OCI-LY7 (cell line): ENCODE measurements at regions not wholly inside any gene's neighbourhood (a gene's known extent, or its start where the extent isn't known, plus 50 kb on each side); places are given as distances from the start of the nearest gene placed in this dataset.

Experiments used
- BruUV-seq: library from RNA; stranded (reverse); fragments of 400-500 nt; replicated peaks from 2 replicates; lab custom pipeline; 2021; lab: Mats Ljungman, UMichigan
- CTCF ChIA-PET: fragments of 300-600 bp; sonication (Branson Sonifier 250); formaldehyde crosslinking; loops from one replicate; lab custom pipeline; 2022; ENCODE audit warnings: antibody characterized with exemption; ENCODE audit not compliant: unreplicated experiment; lab: Charles Lee
- POLR2A ChIA-PET: fragments of 300-600 bp; sonication (Branson Sonifier 250); formaldehyde crosslinking; loops from one replicate; lab custom pipeline; 2022; ENCODE audit warnings: antibody characterized with exemption; lab: Charles Lee
- DNase-seq: peaks from one replicate; pipeline ENCODE4 v3.0.0-alpha.2; 2015; ENCODE audit warnings: low spot score
- H2AFZ ChIP-seq: fragments of 200-600 bp; sonication (generic), shearing (Covaris generic); 2 replicates; pipeline ENCODE4 v1.6.1; 2014; ENCODE audit warnings: mild to moderate bottlenecking, antibody characterized with exemption, low read length, moderate library complexity
- H3K27ac ChIP-seq: fragments of 200-600 bp; sonication (generic); 2 replicates; pipeline ENCODE4 v1.5.1; 2014; ENCODE audit warnings: mixed run types, low read depth, mild to moderate bottlenecking, moderate library complexity, low read length, inconsistent platforms; ENCODE audit not compliant: poor library complexity, severe bottlenecking
- H3K36me3 ChIP-seq: fragments of 200-600 bp; sonication (generic); 2 replicates; pipeline ENCODE4 v1.6.1; 2014; ENCODE audit warnings: mild to moderate bottlenecking, antibody characterized with exemption, low read length, moderate library complexity, mixed read lengths; ENCODE audit not compliant: insufficient read depth
- H3K4me1 ChIP-seq: fragments of 200-600 bp; sonication (generic); 2 replicates; pipeline ENCODE4 v1.5.1; 2014; ENCODE audit warnings: mild to moderate bottlenecking, low read length; ENCODE audit not compliant: insufficient read depth, poor library complexity, severe bottlenecking
- H3K4me2 ChIP-seq: fragments of 200-600 bp; sonication (generic); 2 replicates; pipeline ENCODE4 v1.6.1; 2014; ENCODE audit warnings: mild to moderate bottlenecking, low read length
- H3K4me3 ChIP-seq: fragments of 200-600 bp; sonication (generic); 2 replicates; pipeline ENCODE4 v1.5.1; 2014; ENCODE audit warnings: mild to moderate bottlenecking, low read depth, low read length; ENCODE audit not compliant: poor library complexity, severe bottlenecking
- H3K79me2 ChIP-seq: fragments of 200-600 bp; sonication (generic); 2 replicates; pipeline ENCODE4 v1.6.1; 2016; ENCODE audit warnings: low read depth, mild to moderate bottlenecking, low read length, moderate library complexity, mixed read lengths; ENCODE audit not compliant: insufficient read depth
- H3K9me2 ChIP-seq: fragments of 200-600 bp; sonication (generic); 2 replicates; pipeline ENCODE4 v1.6.1; 2016; ENCODE audit warnings: mild to moderate bottlenecking, low read length, mixed read lengths; ENCODE audit not compliant: insufficient read depth
- H3K9me3 ChIP-seq: fragments of 200-600 bp; sonication (generic); 2 replicates; pipeline ENCODE4 v1.6.1; 2014; ENCODE audit warnings: mild to moderate bottlenecking, mixed run types, low read length, mixed read lengths
- H4K20me1 ChIP-seq: fragments of 200-600 bp; sonication (generic); 2 replicates; pipeline ENCODE4 v1.6.1; 2014; ENCODE audit warnings: mild to moderate bottlenecking, antibody characterized with exemption, low read length, moderate library complexity, mixed read lengths; ENCODE audit not compliant: insufficient read depth
- EZH2phosphoT487 ChIP-seq: fragments of 200-600 bp; sonication (generic); IDR thresholded peaks from 2 replicates; pipeline ENCODE4 v1.6.1; 2018; ENCODE audit warnings: low read depth, borderline replicate concordance, mild to moderate bottlenecking, mixed run types, antibody characterized with exemption, low read length, moderate library complexity, mixed read lengths
- intact Hi-C: fragments of 100-400 bp; cut with micrococcal nuclease; formaldehyde crosslinking; loops from one replicate; pipeline ENCODE4 v1.10.0; 2022; ENCODE audit not compliant: unreplicated experiment
- TF ChIP-seq, protein P1 (sequence below): fragments of 200-600 bp; sonication (generic); conservative IDR thresholded peaks from 2 replicates; pipeline ENCODE4 v1.5.1; 2014; ENCODE audit warnings: mild to moderate bottlenecking, antibody characterized with exemption, low read length, moderate library complexity, mixed read lengths

GRCh38 chr1:199861020-199861795 lies 166.3 kb upstream of the NR5A2 start:
- intact Hi-C loops, result no loop called here
- Histone ChIP-seq H3K4me1 (peaks cover 4% of the 10 kb centered on the region), H3K79me2 (no peaks in the 10 kb centered on the region), H2AFZ (no peak overlapping the region), H4K20me1 (no peaks in the 10 kb centered on the region), H3K9me2 (no peaks in the 10 kb centered on the region), H3K27ac (no peak overlapping the region), H3K36me3 (no peaks in the 10 kb centered on the region), H3K9me3 (no peaks in the 10 kb centered on the region), H3K4me2 (no peak overlapping the region), H3K4me3 (no peak overlapping the region)
- TF ChIP-seq, protein P1, sequence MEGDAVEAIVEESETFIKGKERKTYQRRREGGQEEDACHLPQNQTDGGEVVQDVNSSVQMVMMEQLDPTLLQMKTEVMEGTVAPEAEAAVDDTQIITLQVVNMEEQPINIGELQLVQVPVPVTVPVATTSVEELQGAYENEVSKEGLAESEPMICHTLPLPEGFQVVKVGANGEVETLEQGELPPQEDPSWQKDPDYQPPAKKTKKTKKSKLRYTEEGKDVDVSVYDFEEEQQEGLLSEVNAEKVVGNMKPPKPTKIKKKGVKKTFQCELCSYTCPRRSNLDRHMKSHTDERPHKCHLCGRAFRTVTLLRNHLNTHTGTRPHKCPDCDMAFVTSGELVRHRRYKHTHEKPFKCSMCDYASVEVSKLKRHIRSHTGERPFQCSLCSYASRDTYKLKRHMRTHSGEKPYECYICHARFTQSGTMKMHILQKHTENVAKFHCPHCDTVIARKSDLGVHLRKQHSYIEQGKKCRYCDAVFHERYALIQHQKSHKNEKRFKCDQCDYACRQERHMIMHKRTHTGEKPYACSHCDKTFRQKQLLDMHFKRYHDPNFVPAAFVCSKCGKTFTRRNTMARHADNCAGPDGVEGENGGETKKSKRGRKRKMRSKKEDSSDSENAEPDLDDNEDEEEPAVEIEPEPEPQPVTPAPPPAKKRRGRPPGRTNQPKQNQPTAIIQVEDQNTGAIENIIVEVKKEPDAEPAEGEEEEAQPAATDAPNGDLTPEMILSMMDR, result no peak
- TF ChIP-seq EZH2phosphoT487, result no peak
- BruUV-seq, result no TSS peak
- no peak for DNase-seq
- ChIA-PET POLR2A (no interaction called here), CTCF (no interaction called here)

DNA sequence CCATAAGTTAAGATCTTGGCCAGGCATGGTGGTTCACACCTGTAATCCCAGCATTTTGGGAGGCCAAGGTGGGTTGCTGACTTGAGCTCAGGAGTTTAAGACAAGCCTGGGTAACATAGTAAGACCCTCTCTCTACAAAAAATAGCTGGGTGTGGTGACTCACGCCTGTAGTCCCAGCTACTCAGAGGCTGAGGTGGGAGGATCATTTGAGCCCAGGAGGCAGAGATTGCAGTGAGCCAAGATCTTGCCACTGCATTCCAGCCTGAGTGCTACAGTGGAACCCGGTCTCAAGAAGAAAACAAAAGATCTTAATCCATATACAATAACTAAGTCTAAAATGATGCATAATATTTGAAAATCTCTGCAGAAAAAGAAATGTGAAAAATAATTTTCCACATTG lies 165.5 kb upstream of the NR5A2 start:
- TF ChIP-seq, protein P1, result no peak
- no peak for TF ChIP-seq EZH2phosphoT487
- no peak overlapping the region for H3K4me3 ChIP-seq
- intact Hi-C loops, result no loop called here
- no peaks in the 10 kb centered on the region for H4K20me1 ChIP-seq
- CTCF ChIA-PET, result no interaction called here
- no peak overlapping the region for H3K27ac ChIP-seq
- H3K4me2 ChIP-seq, result no peak overlapping the region
- POLR2A ChIA-PET, result no interaction called here
- H3K9me3 ChIP-seq, result no peaks in the 10 kb centered on the region
- H3K36me3 ChIP-seq, result no peaks in the 10 kb centered on the region
- no peaks in the 10 kb centered on the region for H3K79me2 ChIP-seq
- H3K4me1 ChIP-seq, result peaks cover 4% of the 10 kb centered on the region
- no peaks in the 10 kb centered on the region for H3K9me2 ChIP-seq
- no peak for DNase-seq
- H2AFZ ChIP-seq, result no peak overlapping the region
- no TSS peak for BruUV-seq

DNA sequence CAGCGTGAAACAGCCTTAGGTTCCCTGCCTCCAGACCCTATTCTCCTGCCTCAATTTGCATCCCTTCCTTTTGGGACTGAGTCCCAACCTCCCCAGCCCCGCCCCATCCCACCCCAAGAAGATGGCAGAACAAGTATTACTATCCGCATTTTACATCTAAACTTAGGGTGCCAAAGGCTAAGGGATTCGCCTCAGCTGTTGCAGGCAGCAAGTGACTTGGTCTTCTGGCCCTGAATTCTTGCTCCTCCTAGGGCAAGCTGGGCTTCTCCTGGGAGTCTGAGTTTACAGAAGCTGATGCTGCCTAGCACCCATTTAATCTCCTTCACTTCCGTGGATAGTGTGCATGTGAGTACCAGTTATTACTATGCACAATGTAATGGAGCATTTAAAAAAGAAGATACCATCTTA lies 161.3 kb upstream of the NR5A2 start:
- H2AFZ ChIP-seq, result no peak overlapping the region
- intact Hi-C loops, result no loop called here
- no peaks in the 10 kb centered on the region for H3K4me1 ChIP-seq
- no peaks in the 10 kb centered on the region for H3K36me3 ChIP-seq
- BruUV-seq, result no TSS peak
- H3K9me3 ChIP-seq, result no peaks in the 10 kb centered on the region
- ChIA-PET CTCF (no interaction called here), POLR2A (no interaction called here)
- no peak overlapping the region for H3K4me3 ChIP-seq
- H4K20me1 ChIP-seq, result no peaks in the 10 kb centered on the region
- DNase-seq, result no peak
- no peak overlapping the region for H3K27ac ChIP-seq
- H3K79me2 ChIP-seq, result no peaks in the 10 kb centered on the region
- TF ChIP-seq EZH2phosphoT487, result no peak
- TF ChIP-seq, protein P1, result no peak
- no peaks in the 10 kb centered on the region for H3K9me2 ChIP-seq
- H3K4me2 ChIP-seq, result no peak overlapping the region
